ENCODE measurements at regions not wholly inside any gene's neighbourhood (a gene's known extent, or its start where the extent isn't known, plus 50 kb on each side); places are given as distances from the start of the nearest gene placed in this dataset.

DNA sequence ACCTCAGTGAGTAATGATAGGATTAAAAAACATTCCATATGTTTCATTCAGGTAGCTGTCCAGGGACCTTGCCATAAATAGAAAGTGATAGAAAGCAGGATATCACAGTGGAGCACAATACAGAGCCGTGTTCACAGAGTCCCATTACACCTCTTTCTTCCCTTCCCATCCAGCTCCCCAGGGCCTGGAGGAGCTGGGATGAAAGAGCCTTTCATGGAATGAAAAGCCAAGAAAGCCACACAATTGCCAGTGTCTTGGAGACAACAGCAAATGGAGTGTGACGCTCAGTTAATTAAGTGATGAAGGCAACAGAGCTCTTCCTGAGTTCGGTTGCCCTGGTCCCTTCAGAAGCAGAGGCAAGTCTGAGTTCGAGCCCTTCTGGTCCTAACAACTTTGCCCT is 387.3 kb upstream of the PLXNA2 start:
- POLR2A ChIA-PET = interaction anchor here (0.6 kb wide), 1 partner anchor 11 kb away, joined by 3 read pairs; no protein-coding TSS in a partner anchor
- no peaks in the 10 kb centered on the region for H3K4me1 ChIP-seq (ENCODE audit: insufficient read depth, low read length)
- H3K27ac Mint-ChIP-seq = no peak overlapping the region
- no peaks in the 10 kb centered on the region for H3K36me3 ChIP-seq (ENCODE audit: insufficient read depth, low read length)
- H3K36me3 Mint-ChIP-seq (ENCODE audit: low read depth) = no peaks in the 10 kb centered on the region
- TF ChIP-seq, protein P1, sequence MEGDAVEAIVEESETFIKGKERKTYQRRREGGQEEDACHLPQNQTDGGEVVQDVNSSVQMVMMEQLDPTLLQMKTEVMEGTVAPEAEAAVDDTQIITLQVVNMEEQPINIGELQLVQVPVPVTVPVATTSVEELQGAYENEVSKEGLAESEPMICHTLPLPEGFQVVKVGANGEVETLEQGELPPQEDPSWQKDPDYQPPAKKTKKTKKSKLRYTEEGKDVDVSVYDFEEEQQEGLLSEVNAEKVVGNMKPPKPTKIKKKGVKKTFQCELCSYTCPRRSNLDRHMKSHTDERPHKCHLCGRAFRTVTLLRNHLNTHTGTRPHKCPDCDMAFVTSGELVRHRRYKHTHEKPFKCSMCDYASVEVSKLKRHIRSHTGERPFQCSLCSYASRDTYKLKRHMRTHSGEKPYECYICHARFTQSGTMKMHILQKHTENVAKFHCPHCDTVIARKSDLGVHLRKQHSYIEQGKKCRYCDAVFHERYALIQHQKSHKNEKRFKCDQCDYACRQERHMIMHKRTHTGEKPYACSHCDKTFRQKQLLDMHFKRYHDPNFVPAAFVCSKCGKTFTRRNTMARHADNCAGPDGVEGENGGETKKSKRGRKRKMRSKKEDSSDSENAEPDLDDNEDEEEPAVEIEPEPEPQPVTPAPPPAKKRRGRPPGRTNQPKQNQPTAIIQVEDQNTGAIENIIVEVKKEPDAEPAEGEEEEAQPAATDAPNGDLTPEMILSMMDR (IDR thresholded peaks at IDR 0.05) = no peak
- no peak overlapping the region for H3K4me3 ChIP-seq (ENCODE audit: low read length)
- intact Hi-C loops (cut with DNase I, micrococcal nuclease) = no loop called here
- DNase-seq = no peak
- no peak for ATAC-seq (ENCODE audit: poor library complexity)
- no peak overlapping the region for H3K27ac ChIP-seq (ENCODE audit: low read depth in 1 of 2, low read length in 2 of 2)
- no peaks in the 10 kb centered on the region for H3K27me3 Mint-ChIP-seq
- H3K4me3 Mint-ChIP-seq = no peak overlapping the region
- H3K9me3 Mint-ChIP-seq = no peaks in the 10 kb centered on the region
- H3K9me3 ChIP-seq (ENCODE audit: control insufficient read depth in 1 of 2, insufficient read depth in 1 of 2, low read length in 2 of 2) = no peaks in the 10 kb centered on the region
- H3K4me1 Mint-ChIP-seq (ENCODE audit: low read depth) = no peaks in the 10 kb centered on the region
- H3K27me3 ChIP-seq (ENCODE audit: control insufficient read depth in 1 of 2, insufficient read depth in 2 of 2, low read length in 2 of 2) = no peaks in the 10 kb centered on the region
- CTCF ChIA-PET = no interaction called here

DNA sequence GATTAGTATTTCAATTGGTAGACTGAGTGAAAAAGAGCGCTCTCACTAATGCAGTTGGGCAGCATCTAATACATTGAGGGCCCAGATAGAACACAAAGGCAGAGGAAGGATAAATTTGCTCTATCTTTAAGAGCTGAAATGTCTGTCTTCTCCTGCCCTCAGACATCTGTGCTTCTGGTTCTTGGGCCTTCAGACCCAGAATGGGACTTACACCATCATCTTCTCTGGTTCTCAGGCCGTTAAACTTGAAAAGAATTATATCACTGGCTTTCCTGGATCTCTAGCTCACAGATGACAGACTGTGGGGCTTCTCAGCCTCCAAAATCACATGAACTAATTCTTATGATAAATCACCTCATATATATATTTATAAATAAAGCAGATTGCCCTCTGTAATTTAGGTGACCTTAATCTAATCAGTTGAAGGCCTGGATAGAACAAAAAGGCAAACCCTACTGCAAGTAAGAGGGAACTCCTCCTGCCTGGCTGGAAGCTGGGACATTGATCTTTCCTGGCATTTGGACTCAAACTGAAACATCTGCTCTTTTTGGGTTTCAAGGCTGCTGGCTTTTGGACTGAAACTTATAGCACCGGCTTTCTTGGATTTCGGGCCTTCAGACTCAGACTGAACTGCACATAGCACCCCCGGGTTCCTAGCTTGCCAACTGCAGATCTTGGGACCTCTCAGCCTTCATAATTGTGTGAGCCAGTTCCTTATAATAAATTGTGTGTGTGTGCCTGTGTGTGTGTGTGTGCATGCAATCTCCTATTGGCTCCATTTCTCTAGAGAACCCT is 390.4 kb upstream of the PLXNA2 start:
- Histone ChIP-seq H3K9me3 (ENCODE audit: control insufficient read depth in 1 of 2, insufficient read depth in 1 of 2, low read length in 2 of 2) (no peaks in the 10 kb centered on the region), H3K4me1 (ENCODE audit: insufficient read depth, low read length) (no peaks in the 10 kb centered on the region), H3K27me3 (ENCODE audit: control insufficient read depth in 1 of 2, insufficient read depth in 2 of 2, low read length in 2 of 2) (peaks cover 0 to 6% of the 10 kb centered on the region in 2 experiments), H3K27ac (ENCODE audit: low read depth in 1 of 2, low read length in 2 of 2) (no peak overlapping the region), H3K4me3 (ENCODE audit: low read length) (no peak overlapping the region), H3K36me3 (ENCODE audit: insufficient read depth, low read length) (no peaks in the 10 kb centered on the region)
- ChIA-PET CTCF (no interaction called here), POLR2A (no interaction called here)
- DNase-seq (no peak), ATAC-seq (ENCODE audit: poor library complexity) (no peak)
- intact Hi-C loops (cut with DNase I, micrococcal nuclease) = no loop called here
- no peak overlapping the region for H3K4me3 Mint-ChIP-seq
- H3K9me3 Mint-ChIP-seq = no peaks in the 10 kb centered on the region
- H3K27ac Mint-ChIP-seq = no peak overlapping the region
- no peaks in the 10 kb centered on the region for H3K4me1 Mint-ChIP-seq (ENCODE audit: low read depth)
- H3K27me3 Mint-ChIP-seq = peaks cover 6% of the 10 kb centered on the region
- TF ChIP-seq, protein P1 (IDR thresholded peaks at IDR 0.05) = no peak
- no peaks in the 10 kb centered on the region for H3K36me3 Mint-ChIP-seq (ENCODE audit: low read depth)

DNA sequence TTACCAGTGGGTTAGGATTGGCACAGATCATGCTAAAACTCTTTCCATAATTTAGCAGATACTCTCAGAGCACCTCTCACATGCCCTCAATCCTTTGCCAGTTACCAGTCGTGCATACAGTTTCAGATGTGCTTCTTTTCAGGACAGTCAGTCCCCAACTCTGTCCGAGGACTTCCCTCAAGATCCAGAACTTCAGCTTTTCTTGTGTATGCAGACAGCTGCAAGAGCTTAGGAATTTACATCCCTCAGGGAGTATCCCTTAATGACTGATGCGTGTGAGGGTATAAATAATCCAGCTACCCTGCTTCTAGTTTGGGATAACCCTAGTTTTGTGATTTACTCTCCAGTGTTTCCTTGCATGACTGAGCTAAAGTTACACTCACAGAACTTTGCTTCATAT is 393.0 kb upstream of the PLXNA2 start:
- ATAC-seq (ENCODE audit: poor library complexity) (no peak), DNase-seq (no peak)
- TF ChIP-seq, protein P1 (IDR thresholded peaks at IDR 0.05) = no peak
- Mint-ChIP-seq H3K36me3 (ENCODE audit: low read depth) (no peaks in the 10 kb centered on the region), H3K4me3 (no peak overlapping the region), H3K27ac (no peak overlapping the region), H3K9me3 (no peaks in the 10 kb centered on the region), H3K4me1 (ENCODE audit: low read depth) (no peaks in the 10 kb centered on the region), H3K27me3 (peaks cover 15% of the 10 kb centered on the region)
- intact Hi-C loops (cut with DNase I, micrococcal nuclease) = no loop called here
- H3K27me3 ChIP-seq (ENCODE audit: control insufficient read depth in 1 of 2, insufficient read depth in 2 of 2, low read length in 2 of 2) = peaks cover 0 to 6% of the 10 kb centered on the region in 2 experiments
- H3K27ac ChIP-seq (ENCODE audit: low read depth in 1 of 2, low read length in 2 of 2) = no peak overlapping the region
- POLR2A ChIA-PET = no interaction called here
- no peaks in the 10 kb centered on the region for H3K36me3 ChIP-seq (ENCODE audit: insufficient read depth, low read length)
- H3K4me3 ChIP-seq (ENCODE audit: low read length) = no peak overlapping the region
- H3K4me1 ChIP-seq (ENCODE audit: insufficient read depth, low read length) = no peaks in the 10 kb centered on the region
- no peaks in the 10 kb centered on the region for H3K9me3 ChIP-seq (ENCODE audit: control insufficient read depth in 1 of 2, insufficient read depth in 1 of 2, low read length in 2 of 2)
- CTCF ChIA-PET = interaction anchor here (1.1 kb wide), 1 partner anchor 24 kb away, joined by 3 read pairs; no protein-coding TSS in a partner anchor
